ENCODE measurements at regions not wholly inside any gene's neighbourhood (a gene's known extent, or its start where the extent isn't known, plus 50 kb on each side); places are given as distances from the start of the nearest gene placed in this dataset.
A peak's percentile ranks its signal among the peaks of the same experiment; 100 is the strongest.

DNA sequence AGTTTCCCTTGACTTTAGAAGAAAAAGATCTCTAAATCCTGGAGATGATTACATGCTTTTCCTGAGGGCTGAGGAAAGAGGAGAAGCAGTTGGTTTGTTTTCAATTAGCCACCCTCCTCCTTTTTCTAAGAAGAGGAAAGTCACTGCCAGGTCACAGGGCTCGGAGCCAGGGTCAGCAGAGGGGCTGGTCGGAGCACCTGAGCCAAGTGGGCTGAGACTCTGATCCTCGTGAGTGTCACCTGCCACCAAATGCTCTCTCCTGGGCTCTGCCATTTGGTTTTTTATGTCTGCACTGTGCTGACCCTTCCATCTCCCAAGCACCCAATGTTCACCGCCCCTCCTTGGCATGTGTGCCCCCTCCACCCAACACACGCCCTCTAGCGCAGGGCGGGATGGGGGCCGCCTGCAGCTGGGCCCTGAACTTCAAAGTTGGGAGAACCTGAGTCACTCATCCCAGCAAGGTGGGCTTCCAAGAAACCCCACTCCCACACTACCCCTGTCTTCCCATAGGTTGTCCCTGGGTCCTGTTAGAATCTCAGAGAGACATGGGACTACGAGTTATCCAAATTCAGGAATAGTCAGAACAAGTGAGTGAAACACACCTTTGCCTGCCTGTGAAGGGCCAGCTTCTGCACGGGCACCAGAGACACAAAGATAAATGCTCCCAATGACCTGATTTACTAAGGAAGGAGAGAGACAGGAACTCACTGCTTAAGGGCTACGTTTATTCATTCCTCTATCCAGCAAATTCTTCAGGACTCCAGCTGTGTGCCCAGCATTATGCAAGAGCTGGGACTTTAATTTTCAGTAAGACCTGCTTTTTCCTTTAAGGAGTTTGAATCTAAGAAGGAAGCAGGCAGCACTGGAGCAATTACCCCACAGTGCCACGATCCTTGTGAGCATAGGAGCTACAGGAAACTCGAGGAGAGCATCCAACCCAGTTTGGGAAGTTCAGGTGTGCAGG lies 127.5 kb downstream of the RHOU start:
- ATAC-seq: no peak
- H3K4me3 Mint-ChIP-seq: no peak overlapping the region; the same call in 2 of the 3 replicates
- Histone ChIP-seq H3K27me3 (ENCODE audit: insufficient read depth) (no peaks in the 10 kb centered on the region), H3K4me3 (no peak overlapping the region), H3K79me2 (replicated peaks; ENCODE audit: insufficient read depth) (no peaks in the 10 kb centered on the region), H3K9me2 (ENCODE audit: insufficient read depth) (no peaks in the 10 kb centered on the region), H4K20me1 (replicated peaks; ENCODE audit: insufficient read depth) (no peaks in the 10 kb centered on the region), H3K4me2 (peak overlapping the region; percentile 51), H2AFZ (peak overlapping the region; percentile 90), H3K27ac (ENCODE audit: low read depth) (no peak overlapping the region), H3K36me3 (ENCODE audit: insufficient read depth) (no peaks in the 10 kb centered on the region), H3K4me1 (ENCODE audit: insufficient read depth) (peaks cover 27% of the 10 kb centered on the region), H3F3A (replicated peaks; ENCODE audit: low read depth) (no peaks in the 10 kb centered on the region; the same call in 1 of the 2 replicates)
- no peaks in the 10 kb centered on the region for H3K9me3 Mint-ChIP-seq
- H3K27me3 Mint-ChIP-seq (ENCODE audit: insufficient read depth, low read depth, poor library complexity): peaks cover 5% of the 10 kb centered on the region
- peaks cover 46% of the 10 kb centered on the region for H3K4me1 Mint-ChIP-seq
- H3K27ac Mint-ChIP-seq: no peak overlapping the region
- H3K36me3 Mint-ChIP-seq (ENCODE audit: low read depth): no peaks in the 10 kb centered on the region
- no peak for DNase-seq (ENCODE audit: low spot score)
- no peak for TF ChIP-seq STAT1 (IDR thresholded peaks at IDR 0.05; ENCODE audit: unreplicated experiment)

DNA sequence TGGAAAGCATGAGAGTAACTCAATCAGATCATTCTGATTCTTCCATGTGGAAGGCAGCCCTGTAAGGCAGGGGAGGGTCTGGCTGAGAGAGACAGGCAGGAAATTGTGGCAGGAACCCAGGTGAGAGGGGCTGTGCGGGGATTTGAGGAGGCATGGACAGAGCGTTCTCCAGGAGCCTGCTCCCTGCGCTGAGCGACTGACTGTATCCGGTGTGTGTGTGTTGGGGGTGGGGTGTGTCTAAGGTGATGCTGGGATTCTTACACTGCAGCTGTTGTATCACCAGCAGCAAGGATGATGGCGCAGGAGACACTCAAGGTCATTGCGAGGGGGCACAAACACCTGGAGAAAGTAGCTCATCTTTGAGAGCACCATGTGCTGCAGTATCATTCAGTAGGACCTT lies 128.5 kb downstream of the RHOU start:
- no peak overlapping the region for H3K27ac ChIP-seq (ENCODE audit: low read depth)
- Mint-ChIP-seq H3K27me3 (ENCODE audit: insufficient read depth, low read depth, poor library complexity) (peaks cover 7% of the 10 kb centered on the region), H3K4me1 (peaks cover 48% of the 10 kb centered on the region), H3K4me3 (no peak overlapping the region; the same call in 2 of the 3 replicates), H3K36me3 (ENCODE audit: low read depth) (no peaks in the 10 kb centered on the region), H3K27ac (no peak overlapping the region), H3K9me3 (no peaks in the 10 kb centered on the region)
- H4K20me1 ChIP-seq (replicated peaks; ENCODE audit: insufficient read depth): no peaks in the 10 kb centered on the region
- H3K9me2 ChIP-seq (ENCODE audit: insufficient read depth): no peaks in the 10 kb centered on the region
- DNase-seq (ENCODE audit: low spot score) (no peak), ATAC-seq (no peak)
- no peak overlapping the region for H3K4me3 ChIP-seq
- no peaks in the 10 kb centered on the region for H3K27me3 ChIP-seq (ENCODE audit: insufficient read depth)
- H3F3A ChIP-seq (replicated peaks; ENCODE audit: low read depth): no peaks in the 10 kb centered on the region; the same call in 1 of the 2 replicates
- no peaks in the 10 kb centered on the region for H3K36me3 ChIP-seq (ENCODE audit: insufficient read depth)
- TF ChIP-seq, protein P1, sequence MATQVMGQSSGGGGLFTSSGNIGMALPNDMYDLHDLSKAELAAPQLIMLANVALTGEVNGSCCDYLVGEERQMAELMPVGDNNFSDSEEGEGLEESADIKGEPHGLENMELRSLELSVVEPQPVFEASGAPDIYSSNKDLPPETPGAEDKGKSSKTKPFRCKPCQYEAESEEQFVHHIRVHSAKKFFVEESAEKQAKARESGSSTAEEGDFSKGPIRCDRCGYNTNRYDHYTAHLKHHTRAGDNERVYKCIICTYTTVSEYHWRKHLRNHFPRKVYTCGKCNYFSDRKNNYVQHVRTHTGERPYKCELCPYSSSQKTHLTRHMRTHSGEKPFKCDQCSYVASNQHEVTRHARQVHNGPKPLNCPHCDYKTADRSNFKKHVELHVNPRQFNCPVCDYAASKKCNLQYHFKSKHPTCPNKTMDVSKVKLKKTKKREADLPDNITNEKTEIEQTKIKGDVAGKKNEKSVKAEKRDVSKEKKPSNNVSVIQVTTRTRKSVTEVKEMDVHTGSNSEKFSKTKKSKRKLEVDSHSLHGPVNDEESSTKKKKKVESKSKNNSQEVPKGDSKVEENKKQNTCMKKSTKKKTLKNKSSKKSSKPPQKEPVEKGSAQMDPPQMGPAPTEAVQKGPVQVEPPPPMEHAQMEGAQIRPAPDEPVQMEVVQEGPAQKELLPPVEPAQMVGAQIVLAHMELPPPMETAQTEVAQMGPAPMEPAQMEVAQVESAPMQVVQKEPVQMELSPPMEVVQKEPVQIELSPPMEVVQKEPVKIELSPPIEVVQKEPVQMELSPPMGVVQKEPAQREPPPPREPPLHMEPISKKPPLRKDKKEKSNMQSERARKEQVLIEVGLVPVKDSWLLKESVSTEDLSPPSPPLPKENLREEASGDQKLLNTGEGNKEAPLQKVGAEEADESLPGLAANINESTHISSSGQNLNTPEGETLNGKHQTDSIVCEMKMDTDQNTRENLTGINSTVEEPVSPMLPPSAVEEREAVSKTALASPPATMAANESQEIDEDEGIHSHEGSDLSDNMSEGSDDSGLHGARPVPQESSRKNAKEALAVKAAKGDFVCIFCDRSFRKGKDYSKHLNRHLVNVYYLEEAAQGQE (IDR thresholded peaks at IDR 0.05; ENCODE audit: unreplicated experiment): no peak
- TF ChIP-seq ZNF114 (CRISPR knock-in tag; IDR thresholded peaks at IDR 0.05) (no peak), STAT1 (IDR thresholded peaks at IDR 0.05; ENCODE audit: unreplicated experiment) (no peak), ZNF331 (CRISPR knock-in tag; IDR thresholded peaks at IDR 0.05; ENCODE audit: low read depth) (no peak), POLR2AphosphoS5 (IDR thresholded peaks at IDR 0.05; ENCODE audit: low read depth) (no peak)
- TF ChIP-seq, protein P2, sequence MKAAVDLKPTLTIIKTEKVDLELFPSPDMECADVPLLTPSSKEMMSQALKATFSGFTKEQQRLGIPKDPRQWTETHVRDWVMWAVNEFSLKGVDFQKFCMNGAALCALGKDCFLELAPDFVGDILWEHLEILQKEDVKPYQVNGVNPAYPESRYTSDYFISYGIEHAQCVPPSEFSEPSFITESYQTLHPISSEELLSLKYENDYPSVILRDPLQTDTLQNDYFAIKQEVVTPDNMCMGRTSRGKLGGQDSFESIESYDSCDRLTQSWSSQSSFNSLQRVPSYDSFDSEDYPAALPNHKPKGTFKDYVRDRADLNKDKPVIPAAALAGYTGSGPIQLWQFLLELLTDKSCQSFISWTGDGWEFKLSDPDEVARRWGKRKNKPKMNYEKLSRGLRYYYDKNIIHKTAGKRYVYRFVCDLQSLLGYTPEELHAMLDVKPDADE (IDR thresholded peaks at IDR 0.05): no peak
- no peaks in the 10 kb centered on the region for H3K79me2 ChIP-seq (replicated peaks; ENCODE audit: insufficient read depth)
- peak overlapping the region; percentile 90 for H2AFZ ChIP-seq
- H3K4me2 ChIP-seq: peak overlapping the region; percentile 51; the same call in 1 of the 2 replicates
- peaks cover 27% of the 10 kb centered on the region for H3K4me1 ChIP-seq (ENCODE audit: insufficient read depth)

All from GM23338 (cell line).